A204.1 (cell line): ENCODE measurements at regions not wholly inside any gene's neighbourhood (a gene's known extent, or its start where the extent isn't known, plus 50 kb on each side); places are given as distances from the start of the nearest gene placed in this dataset.

Experiments
- FAIRE-seq: peaks from 2 replicates; lab custom pipeline; 2012; peaks lifted over from hg19 to GRCh38; lab: Jason Lieb, UNC

DNA sequence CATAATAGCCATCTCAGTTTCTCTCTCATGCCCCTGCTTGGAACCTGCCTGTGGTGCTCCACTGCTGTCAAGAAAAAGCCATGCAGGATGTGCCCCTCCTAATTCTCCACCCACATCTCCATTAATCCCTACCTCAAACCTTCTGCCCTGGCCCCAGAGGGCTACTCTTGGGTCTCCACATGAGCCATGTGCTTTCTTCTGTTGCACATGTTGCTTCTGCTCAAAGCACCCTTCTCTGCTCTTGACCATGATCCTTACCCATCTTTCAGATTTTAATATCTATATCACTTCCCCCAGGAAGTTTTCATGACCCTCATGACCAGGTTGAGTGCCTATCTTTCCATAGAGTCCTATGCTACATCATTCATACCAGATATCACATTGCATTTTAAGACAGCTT is 514.2 kb downstream of the RPS24 start:
- no peak for FAIRE-seq

DNA sequence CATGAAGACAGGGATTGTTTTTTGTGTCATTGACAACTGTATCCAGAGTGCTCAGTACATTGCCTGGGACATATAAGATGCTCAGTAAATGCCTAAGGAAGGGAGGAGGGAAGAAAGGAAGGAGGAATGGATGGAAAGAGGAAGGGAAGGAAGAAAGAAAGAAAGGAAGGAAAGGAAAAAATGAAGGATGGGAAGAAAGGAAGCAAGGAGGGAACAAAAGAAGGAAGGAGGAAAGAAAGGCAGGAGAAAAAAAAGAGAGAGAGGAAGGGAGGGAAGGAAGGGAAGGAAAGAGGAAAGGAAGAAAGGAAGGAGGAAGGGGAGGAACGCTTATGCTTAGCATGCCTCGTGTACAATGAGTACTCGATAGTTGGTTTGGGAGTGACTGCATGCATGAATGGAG is 514.7 kb downstream of the RPS24 start:
- no peak for FAIRE-seq

DNA sequence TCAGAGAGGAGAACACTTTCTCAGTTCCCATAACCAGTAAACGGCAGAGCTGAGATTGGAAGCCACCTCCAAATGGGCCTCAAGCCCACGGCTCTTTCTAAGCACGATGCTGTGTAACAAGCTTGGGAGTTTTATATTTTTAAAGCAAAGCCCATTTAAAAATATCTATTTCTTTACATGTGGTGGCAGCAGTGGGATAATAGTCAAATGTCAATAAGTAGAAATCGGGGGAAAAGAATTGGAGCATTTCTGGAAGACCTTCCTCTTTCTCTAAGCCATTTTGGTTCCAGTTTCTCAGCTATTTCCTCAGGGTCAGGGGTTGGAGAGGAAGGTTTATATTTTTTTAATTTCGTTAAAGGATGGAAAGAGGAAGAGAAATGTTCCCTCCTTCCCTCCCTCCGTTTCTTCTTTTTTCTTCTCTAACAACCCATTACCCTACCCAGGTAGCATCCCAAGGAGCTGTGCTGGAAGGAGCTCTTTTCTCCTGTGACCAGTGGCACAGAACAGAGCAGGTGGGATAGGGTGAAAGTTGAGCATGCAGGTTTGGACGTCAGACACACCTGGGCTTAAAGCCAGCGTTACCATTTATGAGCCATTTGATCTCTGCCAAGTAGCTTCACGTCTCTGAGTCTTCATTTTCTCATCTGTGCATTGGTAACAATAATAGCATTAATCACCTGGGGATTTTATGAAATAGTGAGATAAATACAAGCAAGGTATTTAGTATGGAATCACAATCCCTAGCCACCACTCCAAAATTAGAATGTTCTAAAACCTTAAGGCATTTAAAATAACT is 515.7 kb downstream of the RPS24 start:
- no peak for FAIRE-seq

DNA sequence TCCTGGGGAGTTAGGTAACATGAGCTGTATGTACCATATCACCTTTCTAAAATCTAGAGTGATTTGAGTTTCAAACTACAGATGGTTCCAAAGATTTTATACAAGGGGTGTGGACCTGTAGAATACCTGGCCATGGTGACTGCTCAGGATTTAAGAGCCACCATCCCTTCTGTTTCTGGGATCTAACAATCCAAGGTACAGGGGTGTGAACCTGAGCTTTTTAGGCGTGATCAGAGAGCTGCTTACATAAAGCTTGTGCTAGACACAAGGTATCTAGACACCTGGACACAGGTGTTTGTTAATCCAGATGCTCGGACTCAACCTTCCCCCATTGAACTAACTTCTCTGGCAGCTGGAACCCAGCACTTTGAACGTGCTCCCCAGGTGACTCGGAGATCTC is 516.4 kb downstream of the RPS24 start:
- no peak for FAIRE-seq

DNA sequence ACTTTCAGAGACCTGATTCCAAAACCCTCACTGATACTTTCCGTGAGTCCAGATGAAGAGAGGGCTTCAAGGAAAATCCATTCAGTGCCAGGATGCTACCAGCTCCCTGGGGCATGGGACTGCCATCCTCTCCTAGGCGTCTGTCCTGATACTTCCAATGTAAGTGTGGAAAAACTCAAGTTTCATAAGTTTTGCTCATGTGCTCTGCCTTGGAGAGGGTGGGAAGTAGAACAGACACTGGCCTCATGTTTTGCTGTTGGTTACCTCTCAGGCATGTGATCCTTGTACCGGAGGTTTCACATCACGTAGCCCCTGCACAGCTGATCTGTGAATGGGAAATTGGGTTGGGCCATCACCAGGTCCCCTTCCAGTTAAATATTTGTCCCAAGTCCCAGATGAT is 517.1 kb downstream of the RPS24 start:
- FAIRE-seq, result no peak

DNA sequence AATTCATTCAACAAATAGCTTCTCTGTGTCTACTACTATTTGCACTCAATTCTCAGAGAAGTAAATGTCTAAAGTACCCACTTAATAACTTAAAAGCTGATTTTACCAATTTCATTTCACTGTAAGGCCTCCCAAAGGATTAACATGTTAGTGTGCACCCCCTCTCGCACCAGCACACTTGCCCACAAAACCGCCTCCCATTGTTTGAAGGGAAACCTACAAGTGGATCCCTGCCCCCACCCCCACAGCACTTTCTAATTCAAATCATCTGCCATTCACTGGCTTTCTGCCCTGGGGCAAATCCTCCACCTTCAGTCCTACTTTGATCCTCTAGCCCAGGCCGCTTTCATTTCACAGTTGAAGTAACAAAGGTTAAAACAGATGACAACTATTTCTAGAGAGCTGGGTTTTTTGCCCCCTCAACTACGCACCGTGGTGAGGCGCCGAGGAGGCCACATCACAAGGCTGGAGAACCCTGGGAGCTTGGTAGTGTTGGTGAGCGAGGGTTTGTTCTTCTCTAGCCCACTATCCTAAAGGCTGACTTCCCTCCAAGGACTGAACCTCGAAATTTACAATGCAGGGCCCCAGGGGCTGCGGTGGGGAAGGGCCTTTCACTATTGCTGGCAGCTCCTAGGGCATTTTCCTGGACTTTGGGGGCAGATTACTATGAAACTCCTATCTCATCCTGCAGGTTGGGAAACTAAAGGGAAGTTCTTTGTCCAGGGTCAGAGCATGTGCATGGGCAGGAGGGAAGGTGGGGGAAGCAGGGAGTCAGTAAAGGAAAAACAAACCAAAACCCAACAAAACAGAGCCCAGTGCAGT is 517.4 kb upstream of the ZMIZ1 start:
- FAIRE-seq, result no peak

DNA sequence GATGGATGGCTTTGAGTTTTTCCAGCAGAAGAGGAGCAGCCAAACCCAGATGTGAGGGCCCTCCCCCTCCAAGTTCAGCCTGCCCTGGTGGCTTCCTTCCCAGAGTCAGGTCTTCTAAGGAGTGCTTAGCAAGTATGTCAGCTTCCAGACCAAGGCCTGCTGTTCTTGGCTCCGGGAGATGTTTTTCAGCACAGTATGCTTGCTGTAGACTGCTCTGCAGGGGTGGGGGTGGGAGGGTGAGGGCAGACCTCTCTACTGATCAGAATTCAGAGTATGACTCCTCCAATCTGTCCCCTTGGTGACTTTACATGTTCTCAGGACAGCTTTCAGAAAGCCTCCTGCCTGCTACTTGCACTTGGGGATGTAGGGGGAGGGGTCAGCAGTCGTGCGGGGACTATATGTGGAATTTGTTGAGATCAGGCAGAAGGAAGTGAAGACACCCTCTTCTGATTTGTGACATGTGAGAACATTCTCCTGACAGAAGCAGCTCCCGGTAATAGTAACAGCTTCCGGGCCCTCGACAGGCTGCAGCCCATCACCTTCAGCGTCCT is 516.4 kb upstream of the ZMIZ1 start:
- no peak for FAIRE-seq

DNA sequence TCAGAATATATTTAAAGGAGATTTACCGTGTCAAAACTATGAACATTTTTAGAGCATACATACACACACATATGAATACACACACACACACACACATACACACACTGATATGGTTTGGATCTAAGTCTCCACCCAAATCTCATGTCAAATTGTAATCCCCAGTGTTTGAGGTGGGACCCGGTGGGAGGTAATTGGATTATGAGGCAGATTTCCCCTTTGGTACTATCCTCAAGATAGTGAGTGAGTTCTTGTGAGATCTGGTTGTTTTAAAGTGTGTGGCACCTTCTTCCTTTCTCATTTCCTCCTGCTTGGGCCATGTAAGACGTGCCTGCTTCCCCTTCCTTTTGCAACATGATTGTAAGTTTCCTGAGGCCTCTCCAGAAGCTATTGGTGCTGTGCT is 515.0 kb upstream of the ZMIZ1 start:
- FAIRE-seq, result no peak

DNA sequence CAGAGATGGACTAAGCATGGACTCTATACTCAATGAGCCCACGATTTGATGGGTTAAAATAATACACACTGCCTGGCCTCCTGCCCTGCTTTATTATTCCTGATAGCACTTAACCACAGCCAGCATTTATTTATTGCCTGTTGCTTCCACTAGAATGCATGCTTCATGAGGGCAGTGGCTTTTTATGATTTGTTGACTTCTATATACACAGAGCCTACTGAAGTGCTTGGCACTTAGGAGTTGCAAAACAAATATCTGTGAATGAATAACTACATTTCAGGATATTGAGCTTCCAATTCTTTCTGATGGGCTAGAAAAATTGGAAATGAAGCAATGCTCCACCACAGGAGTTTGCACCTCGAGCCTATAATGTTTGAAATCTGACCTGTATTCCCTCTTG is 513.6 kb upstream of the ZMIZ1 start:
- FAIRE-seq, result no peak

DNA sequence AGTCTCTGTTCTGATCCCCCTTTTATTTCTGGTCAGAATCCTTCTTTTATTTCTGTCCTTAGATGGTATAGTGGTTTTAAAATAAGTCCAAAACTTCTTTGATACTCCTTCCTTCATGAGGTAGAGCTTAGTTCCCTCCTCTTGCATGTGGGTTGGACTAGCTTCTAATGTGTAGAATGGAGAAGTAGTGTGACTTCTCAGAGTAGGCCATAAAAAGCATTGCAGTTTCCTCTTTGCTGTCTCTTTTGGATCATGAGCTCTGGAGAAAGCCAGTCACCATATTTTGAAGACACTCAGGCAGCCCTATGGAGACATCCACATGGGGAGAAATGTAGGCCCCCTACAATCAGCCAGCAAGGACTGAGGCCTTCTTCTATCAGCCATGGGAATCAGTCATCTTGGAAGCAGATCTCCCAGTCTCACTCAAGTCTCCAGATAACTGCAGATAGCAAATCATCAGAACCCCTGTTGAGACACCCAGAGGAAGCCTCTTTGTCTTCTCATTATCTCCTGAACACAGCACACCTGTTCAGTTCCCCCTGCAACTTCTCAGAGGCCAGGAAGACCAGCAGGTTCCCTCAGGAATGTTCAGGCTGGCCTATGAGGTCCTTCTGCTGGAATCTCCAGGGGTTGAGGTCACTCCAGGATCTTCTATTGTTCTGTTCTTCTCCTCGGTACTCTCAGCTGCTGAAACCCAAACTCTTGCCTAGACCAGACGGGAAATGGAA is 511.9 kb upstream of the ZMIZ1 start:
- FAIRE-seq, result no peak

DNA sequence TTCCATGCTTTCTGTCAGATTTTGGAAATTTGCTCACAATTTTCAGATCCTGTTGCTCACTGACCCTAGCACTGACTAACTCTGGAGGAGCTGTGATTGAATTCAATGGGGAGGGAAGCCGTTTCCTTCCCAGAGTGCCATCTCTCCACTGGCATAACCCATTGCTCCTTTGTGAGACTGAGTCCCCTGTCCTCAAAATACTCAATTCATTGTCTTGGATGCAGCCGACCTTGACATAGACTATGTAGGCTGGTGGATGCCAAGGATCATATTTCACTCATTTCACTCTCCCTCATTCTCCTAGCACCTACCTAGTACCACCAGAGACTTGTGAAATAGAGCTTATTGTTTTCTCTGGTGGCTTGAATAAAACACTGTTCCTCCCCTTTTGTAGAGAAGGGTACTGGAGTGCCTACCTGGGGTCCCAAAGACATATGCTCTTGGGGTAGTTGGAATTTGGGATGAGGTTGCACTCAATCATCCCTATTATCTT is 511.3 kb upstream of the ZMIZ1 start:
- FAIRE-seq, result no peak

DNA sequence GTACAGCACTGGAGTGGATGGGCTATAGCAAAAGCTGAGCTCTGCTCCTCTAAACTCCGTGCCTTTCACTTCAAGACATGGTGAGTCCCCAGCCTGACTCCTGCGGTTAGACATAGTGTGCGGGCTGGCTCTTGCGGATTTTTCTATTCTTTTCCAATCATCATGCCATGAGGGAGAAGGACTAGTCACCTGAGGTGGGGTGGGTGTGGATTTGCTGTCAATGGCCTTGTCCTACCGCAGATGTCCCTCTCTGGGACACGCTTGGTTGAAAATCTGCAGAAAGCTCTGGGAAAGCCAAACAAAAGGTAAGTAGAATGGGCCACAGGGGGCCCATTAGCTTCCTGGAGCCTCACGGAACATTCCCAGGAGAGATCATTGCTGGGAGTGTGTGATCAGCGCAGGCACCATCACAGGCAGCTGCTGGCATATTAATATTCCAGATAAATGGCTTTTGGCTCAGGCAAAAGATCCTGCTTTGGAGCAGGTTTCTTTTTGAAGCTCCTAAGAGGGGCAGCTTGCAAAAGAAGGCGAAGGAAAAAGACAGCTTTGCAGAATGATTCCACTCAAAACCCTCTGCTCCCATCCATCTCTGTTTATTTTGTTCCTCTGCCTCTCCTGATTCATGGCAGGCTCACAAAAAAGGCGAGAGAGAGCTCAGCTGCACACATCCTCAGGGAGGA is 509.0 kb upstream of the ZMIZ1 start:
- FAIRE-seq, result no peak

DNA sequence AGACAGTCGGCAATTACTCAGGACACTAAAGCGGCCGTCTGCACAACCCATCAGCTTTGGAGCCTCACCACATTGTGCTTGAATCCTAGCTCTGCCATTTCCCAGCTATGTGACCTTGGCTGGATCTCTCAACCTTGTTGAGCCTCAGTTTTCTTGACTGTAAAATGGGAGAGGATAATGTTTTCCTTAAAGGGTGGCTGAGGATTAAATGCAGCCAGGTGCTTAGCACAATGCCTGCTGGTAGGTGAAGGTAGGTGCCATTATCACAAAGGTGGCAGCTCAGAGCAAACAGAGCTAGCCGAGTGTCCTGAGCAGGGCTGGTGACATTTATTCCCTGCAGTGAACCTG is 508.5 kb upstream of the ZMIZ1 start:
- FAIRE-seq, result no peak

DNA sequence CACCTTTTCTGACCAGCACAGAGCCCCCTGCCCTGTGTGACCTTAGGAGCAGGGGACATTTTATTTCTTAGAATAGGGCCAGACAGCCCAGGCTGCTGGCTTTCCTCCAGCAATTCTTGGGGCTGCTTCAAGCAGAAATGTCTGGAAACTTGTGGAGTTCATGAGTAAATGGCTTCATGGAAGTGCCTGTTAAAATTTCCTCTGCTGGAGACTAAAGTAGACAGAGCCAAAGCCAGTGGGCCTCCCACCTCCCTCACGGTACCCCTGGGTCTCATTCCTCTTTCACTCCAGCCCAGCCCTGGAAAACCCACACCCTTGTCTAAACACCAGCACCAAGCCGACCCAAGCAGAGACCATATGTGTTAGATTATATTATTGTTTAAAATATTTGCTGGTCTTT is 505.5 kb upstream of the ZMIZ1 start:
- no peak for FAIRE-seq

DNA sequence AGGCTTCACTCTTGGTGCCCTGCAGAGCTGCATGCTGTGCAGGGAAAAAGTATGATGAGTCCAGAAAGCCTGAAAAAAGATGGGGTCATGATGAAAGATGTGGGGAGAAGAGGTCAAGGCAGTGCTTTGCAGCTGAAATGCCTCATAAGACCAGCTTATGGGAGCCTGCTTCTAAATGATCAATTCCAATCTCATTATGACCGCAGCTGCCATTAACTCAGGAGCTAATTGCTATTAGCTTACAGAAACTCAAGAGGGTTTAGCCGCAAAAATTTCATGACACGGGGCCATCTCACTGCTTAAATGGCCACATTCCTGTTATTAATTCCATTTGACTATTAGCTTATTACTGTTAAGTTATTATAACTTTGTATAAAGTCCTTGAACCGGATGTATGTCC is 502.9 kb upstream of the ZMIZ1 start:
- no peak for FAIRE-seq

DNA sequence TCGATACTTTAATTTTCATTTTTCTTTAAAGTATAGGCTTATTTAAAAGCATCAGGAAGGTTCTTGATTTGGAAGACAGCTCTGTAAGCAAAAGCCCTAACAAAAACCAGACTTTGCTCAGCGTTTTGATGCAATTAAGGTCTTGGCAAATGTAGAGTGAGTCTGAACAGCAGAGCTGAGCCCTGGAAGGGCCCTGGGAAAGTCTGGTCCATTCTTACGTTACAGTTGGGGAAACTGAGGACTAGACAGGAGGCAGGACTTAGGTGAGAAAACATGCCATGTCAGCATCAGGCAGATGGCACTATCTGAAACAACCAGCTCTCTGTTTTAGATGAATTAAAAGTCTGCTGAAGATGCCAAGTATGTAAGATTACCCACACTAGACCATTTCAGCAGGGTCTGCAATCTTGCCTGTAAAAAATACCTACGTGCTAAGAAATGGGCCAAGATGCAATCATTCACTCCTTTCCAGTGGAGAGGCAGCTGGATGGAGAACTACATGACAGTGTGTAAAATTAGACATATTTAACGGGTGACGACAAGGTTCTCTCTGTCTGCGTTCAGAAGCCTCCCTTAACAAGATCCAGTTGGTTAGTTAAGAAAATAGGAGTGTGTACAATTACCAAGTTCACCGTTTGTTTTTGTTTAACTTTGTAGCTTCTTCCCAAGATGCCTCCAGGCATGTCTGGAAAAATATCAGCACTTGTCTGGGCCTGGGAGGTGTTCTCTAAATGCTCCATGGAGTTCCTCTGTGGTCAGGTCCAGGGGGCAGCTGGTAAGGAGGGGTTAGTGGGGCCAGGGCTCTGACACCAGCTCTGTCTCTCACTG is 502.3 kb upstream of the ZMIZ1 start:
- FAIRE-seq, result no peak

DNA sequence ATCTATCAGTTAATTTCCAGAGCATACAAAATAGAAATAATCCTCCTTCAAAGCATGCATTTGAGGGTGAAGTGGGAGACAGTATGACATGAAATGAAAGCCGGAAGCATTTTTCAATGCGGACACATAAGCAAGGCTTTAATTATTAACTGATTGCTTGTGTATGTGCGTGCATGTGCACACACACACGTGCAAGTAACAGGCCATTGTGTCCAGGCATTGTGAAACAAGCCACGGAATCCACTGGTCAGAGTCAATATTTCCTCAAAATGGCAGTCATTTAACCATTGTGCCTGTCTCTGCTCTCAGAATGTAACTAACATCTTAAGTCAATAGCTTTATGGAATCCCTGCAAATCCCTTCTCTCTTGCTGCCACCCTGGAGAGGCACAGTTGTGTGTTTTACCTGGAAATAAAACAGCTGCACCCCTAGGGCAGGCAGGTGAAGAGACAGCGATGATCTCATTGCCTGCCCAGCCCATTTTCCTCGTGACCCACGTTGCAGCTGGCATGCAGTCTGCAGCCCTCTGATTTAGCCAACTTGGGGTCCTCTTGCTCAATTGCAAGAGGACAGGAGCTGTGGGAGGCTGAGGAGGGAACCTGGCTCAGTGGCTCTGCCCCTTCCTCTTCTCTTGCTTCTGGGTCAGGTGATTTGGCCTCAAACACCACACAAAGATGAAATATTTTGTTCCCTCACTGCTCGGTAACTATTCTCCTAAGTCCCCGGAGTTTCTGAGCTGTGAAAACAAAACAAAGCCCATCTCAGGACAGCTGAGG is 500.9 kb upstream of the ZMIZ1 start:
- no peak for FAIRE-seq

DNA sequence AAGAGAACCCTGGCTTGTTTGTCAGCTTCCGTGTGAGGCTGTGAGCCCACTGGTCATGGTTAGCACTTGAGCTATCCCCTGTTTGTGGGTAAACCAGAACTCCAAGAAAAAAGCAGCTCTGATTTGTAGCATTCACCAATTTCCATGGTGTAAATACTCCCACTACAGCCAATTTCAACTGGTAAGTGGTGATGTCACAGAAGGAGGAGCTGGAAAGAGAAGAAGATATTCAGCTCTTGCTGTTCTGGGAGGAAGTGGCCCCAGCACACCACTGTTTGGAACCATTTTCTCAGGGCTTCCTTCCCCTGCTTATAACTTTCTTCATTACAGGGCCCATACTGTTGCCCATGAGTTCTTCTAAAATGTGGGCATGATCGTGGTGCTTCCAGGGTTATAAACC is 500.1 kb upstream of the ZMIZ1 start:
- FAIRE-seq, result no peak

DNA sequence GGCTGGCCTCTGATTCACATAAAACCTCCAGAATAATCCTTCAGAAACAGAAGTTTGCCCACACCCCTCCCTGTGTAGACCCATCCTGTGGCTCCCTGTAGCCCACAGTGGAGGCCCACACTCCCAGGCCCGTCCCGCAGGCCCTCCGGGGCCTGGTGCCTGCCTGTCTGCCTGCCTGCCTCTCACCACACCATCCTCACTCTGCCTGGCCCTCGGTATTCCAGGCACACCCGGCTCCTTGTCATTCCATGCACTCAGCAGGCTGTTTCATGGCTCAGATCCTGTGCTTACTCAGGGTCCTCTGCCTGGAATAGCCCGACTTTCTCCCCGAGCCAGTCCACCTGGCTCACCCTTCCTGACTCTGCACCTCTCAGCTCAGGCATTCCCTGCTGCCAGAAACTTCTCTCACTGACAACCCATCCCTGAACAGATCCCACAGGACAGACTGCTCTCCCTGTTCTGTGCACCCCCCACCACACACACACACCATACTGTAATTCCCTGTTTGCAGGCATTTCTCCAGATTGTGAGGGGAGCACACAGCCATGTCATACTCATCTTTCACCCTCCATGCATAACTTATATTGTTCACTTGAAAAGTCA is 498.0 kb upstream of the ZMIZ1 start:
- no peak for FAIRE-seq

DNA sequence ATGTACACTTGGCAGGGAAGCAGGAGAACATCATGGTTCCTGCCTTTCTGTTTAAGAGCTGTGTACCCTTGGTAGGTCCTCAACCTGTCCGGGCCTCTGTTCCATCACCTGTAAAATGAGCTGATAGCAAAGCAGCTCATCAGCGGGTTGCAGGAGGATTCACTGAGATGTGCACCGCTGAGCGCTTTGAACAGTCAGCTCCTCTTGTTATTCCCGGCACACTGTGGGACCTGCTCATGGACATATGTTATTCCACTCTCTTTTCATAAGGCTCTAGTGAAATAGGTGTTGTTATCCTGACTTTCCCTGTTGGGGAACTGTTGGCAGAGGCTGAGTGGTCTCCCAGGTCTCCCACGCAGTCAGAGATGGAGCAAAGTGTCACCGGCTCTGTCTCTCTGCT is 497.5 kb upstream of the ZMIZ1 start:
- no peak for FAIRE-seq
